GM18868 (cell line): ENCODE measurements at regions not wholly inside any gene's neighbourhood (a gene's known extent, or its start where the extent isn't known, plus 50 kb on each side); places are given as distances from the start of the nearest gene placed in this dataset.
A peak's percentile ranks its signal among the peaks of the same experiment; 100 is the strongest.

ENCODE experiments used
- ATAC-seq: cut with Tn5 transposase; IDR thresholded peaks from one replicate; pipeline ENCODE4 v1.9.1; 2021; ENCODE audit warnings: mild to moderate bottlenecking, moderate library complexity; ENCODE audit not compliant: unreplicated experiment

- no peak for ATAC-seq
These were observed 111.9 kb upstream of the CALN1 start for GRCh38 chr7:72524037-72524436.

GRCh38 chr7:72504061-72504706 is 92.0 kb upstream of the CALN1 start:
- ATAC-seq: no peak

GRCh38 chr7:72503644-72504043 is 91.5 kb upstream of the CALN1 start:
- ATAC-seq: no peak

- peak; percentile 60 for ATAC-seq
These were observed 82.7 kb upstream of the CALN1 start for GRCh38 chr7:72494807-72495206.

GRCh38 chr7:72493850-72494661 is 81.9 kb upstream of the CALN1 start:
- peak; percentile 76 for ATAC-seq

GRCh38 chr7:72492461-72493065 is 80.4 kb upstream of the CALN1 start:
- no peak for ATAC-seq

GRCh38 chr7:72490301-72490700 is 78.2 kb upstream of the CALN1 start:
- ATAC-seq: no peak

GRCh38 chr7:72481934-72482333 is 69.8 kb upstream of the CALN1 start:
- ATAC-seq: no peak

GRCh38 chr7:72476608-72477305 is 64.6 kb upstream of the CALN1 start:
- no peak for ATAC-seq

GRCh38 chr7:72467237-72467636 is 55.1 kb upstream of the CALN1 start:
- ATAC-seq: no peak

- ATAC-seq: no peak
These were observed 54.7 kb upstream of the CALN1 start for GRCh38 chr7:72466797-72467196.

GRCh38 chr7:72465521-72465920 is 53.4 kb upstream of the CALN1 start:
- no peak for ATAC-seq

GRCh38 chr7:72462311-72462710 is 50.2 kb upstream of the CALN1 start:
- no peak for ATAC-seq
